HL-60 (cell line): ENCODE measurements at regions not wholly inside any gene's neighbourhood (a gene's known extent, or its start where the extent isn't known, plus 50 kb on each side); places are given as distances from the start of the nearest gene placed in this dataset.

Source experiments
- CTCF ChIP-seq: IDR thresholded peaks from one replicate; pipeline ENCODE4 v1.5.1; 2011; ENCODE audit warnings: low read length, control low read depth, inconsistent platforms; ENCODE audit not compliant: insufficient read depth
- GABPA ChIP-seq: IDR thresholded peaks from 2 replicates; pipeline ENCODE4 v1.6.1; 2012; ENCODE audit warnings: low read depth
- POLR2AphosphoS5 ChIP-seq: IDR thresholded peaks from 2 replicates; pipeline ENCODE4 v1.6.1; 2012; ENCODE audit warnings: low read depth
- SPI1 ChIP-seq: IDR thresholded peaks from 2 replicates; pipeline ENCODE4 v1.6.1; 2012; ENCODE audit warnings: low read depth, mild to moderate bottlenecking, borderline replicate concordance
- TF ChIP-seq, protein P1 (sequence below): IDR thresholded peaks from 2 replicates; pipeline ENCODE4 v1.6.1; 2012; ENCODE audit warnings: low read depth; ENCODE audit not compliant: insufficient replicate concordance

GRCh38 chr11:95466416-95466815, 235.4 kb upstream of the SESN3 start:
- TF ChIP-seq CTCF (no peak), POLR2AphosphoS5 (no peak), GABPA (no peak), SPI1 (no peak)
- TF ChIP-seq, protein P1, sequence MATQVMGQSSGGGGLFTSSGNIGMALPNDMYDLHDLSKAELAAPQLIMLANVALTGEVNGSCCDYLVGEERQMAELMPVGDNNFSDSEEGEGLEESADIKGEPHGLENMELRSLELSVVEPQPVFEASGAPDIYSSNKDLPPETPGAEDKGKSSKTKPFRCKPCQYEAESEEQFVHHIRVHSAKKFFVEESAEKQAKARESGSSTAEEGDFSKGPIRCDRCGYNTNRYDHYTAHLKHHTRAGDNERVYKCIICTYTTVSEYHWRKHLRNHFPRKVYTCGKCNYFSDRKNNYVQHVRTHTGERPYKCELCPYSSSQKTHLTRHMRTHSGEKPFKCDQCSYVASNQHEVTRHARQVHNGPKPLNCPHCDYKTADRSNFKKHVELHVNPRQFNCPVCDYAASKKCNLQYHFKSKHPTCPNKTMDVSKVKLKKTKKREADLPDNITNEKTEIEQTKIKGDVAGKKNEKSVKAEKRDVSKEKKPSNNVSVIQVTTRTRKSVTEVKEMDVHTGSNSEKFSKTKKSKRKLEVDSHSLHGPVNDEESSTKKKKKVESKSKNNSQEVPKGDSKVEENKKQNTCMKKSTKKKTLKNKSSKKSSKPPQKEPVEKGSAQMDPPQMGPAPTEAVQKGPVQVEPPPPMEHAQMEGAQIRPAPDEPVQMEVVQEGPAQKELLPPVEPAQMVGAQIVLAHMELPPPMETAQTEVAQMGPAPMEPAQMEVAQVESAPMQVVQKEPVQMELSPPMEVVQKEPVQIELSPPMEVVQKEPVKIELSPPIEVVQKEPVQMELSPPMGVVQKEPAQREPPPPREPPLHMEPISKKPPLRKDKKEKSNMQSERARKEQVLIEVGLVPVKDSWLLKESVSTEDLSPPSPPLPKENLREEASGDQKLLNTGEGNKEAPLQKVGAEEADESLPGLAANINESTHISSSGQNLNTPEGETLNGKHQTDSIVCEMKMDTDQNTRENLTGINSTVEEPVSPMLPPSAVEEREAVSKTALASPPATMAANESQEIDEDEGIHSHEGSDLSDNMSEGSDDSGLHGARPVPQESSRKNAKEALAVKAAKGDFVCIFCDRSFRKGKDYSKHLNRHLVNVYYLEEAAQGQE = no peak
